ENCODE measurements at regions not wholly inside any gene's neighbourhood (a gene's known extent, or its start where the extent isn't known, plus 50 kb on each side); places are given as distances from the start of the nearest gene placed in this dataset.

GRCh38 chr6:145406783-145407182 is 328.5 kb downstream of the EPM2A start:
- H3K4me3 ChIP-seq (ENCODE audit: low read depth, low read length) = no peak overlapping the region
- DNase-seq (ENCODE audit: low read depth) = no peak
- TF ChIP-seq, protein P1, sequence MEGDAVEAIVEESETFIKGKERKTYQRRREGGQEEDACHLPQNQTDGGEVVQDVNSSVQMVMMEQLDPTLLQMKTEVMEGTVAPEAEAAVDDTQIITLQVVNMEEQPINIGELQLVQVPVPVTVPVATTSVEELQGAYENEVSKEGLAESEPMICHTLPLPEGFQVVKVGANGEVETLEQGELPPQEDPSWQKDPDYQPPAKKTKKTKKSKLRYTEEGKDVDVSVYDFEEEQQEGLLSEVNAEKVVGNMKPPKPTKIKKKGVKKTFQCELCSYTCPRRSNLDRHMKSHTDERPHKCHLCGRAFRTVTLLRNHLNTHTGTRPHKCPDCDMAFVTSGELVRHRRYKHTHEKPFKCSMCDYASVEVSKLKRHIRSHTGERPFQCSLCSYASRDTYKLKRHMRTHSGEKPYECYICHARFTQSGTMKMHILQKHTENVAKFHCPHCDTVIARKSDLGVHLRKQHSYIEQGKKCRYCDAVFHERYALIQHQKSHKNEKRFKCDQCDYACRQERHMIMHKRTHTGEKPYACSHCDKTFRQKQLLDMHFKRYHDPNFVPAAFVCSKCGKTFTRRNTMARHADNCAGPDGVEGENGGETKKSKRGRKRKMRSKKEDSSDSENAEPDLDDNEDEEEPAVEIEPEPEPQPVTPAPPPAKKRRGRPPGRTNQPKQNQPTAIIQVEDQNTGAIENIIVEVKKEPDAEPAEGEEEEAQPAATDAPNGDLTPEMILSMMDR (IDR thresholded peaks at IDR 0.05; ENCODE audit: insufficient read depth, low read length) = no peak

GRCh38 chr6:145415616-145416015 is 319.7 kb downstream of the EPM2A start:
- H3K4me3 ChIP-seq (ENCODE audit: low read depth, low read length) = no peak overlapping the region
- DNase-seq (ENCODE audit: low read depth) = no peak
- TF ChIP-seq, protein P1 (IDR thresholded peaks at IDR 0.05; ENCODE audit: insufficient read depth, low read length) = no peak

DNA sequence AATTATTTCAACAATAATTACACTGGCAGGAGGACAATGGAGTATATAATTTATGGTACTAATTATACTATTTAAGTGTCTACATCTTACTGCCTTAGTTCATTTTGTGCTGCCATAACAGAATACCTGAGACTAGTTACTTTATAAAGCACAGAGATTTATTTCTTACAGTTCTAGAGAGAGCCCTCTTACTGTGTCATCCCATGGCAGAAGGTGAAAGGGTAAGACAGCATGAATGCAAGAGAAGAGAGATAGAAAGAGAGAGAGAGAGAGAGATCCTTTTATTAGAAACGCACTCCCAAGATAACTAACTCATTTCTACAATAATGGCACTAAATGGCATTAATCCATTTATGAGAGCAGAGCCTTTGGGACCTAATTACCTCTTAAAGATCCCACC is 314.7 kb downstream of the EPM2A start:
- TF ChIP-seq, protein P1 (IDR thresholded peaks at IDR 0.05; ENCODE audit: insufficient read depth, low read length) = no peak
- H3K4me3 ChIP-seq (ENCODE audit: low read depth, low read length) = no peak overlapping the region
- no peak for DNase-seq (ENCODE audit: low read depth)

- no peak overlapping the region for H3K4me3 ChIP-seq (ENCODE audit: low read depth, low read length)
- DNase-seq (ENCODE audit: low read depth) = no peak
- TF ChIP-seq, protein P1 (IDR thresholded peaks at IDR 0.05; ENCODE audit: insufficient read depth, low read length) = no peak
Observed at GRCh38 chr6:145423936-145424335, 311.4 kb downstream of the EPM2A start.

- TF ChIP-seq, protein P1 (IDR thresholded peaks at IDR 0.05; ENCODE audit: insufficient read depth, low read length) = no peak
- DNase-seq (ENCODE audit: low read depth) = no peak
- H3K4me3 ChIP-seq (ENCODE audit: low read depth, low read length) = no peak overlapping the region
Observed at GRCh38 chr6:145427232-145427631, 308.1 kb downstream of the EPM2A start.

GRCh38 chr6:145428706-145429105 is 306.6 kb downstream of the EPM2A start:
- TF ChIP-seq, protein P1 (IDR thresholded peaks at IDR 0.05; ENCODE audit: insufficient read depth, low read length) = no peak
- DNase-seq (ENCODE audit: low read depth) = no peak
- H3K4me3 ChIP-seq (ENCODE audit: low read depth, low read length) = no peak overlapping the region

GRCh38 chr6:145442110-145442509 is 293.2 kb downstream of the EPM2A start:
- DNase-seq (ENCODE audit: low read depth) = no peak
- TF ChIP-seq, protein P1 (IDR thresholded peaks at IDR 0.05; ENCODE audit: insufficient read depth, low read length) = no peak
- no peak overlapping the region for H3K4me3 ChIP-seq (ENCODE audit: low read depth, low read length)

Measured in fibroblast of the aortic adventitia (primary cell).